ENCODE measurements at regions not wholly inside any gene's neighbourhood (a gene's known extent, or its start where the extent isn't known, plus 50 kb on each side); places are given as distances from the start of the nearest gene placed in this dataset.

GRCh38 chr3:111286746-111287145 lies 215.1 kb downstream of the NECTIN3 start:
- no peak for TF ChIP-seq CTCF (IDR thresholded peaks at IDR 0.05)
- no peak for TF ChIP-seq POLR2A (IDR thresholded peaks at IDR 0.05)
- TF ChIP-seq POLR2AphosphoS5 (IDR thresholded peaks at IDR 0.05; ENCODE audit: insufficient read depth in 1 of 2, low read depth in 1 of 2): no peak
- no peak for DNase-seq (ENCODE audit: extremely low spot score in 2 of 2)
- intact Hi-C loops (cut with DNase I): no loop called here
- Histone ChIP-seq H3K27ac (no peak overlapping the region), H3K27me3 (no peaks in the 10 kb centered on the region), H3K4me3 (no peak overlapping the region), H3K4me1 (no peaks in the 10 kb centered on the region), H3K36me3 (no peaks in the 10 kb centered on the region), H3K9me3 (no peaks in the 10 kb centered on the region)

GRCh38 chr3:111292117-111292516 lies 220.5 kb downstream of the NECTIN3 start:
- TF ChIP-seq CTCF (IDR thresholded peaks at IDR 0.05) (no peak), POLR2A (IDR thresholded peaks at IDR 0.05) (no peak), POLR2AphosphoS5 (IDR thresholded peaks at IDR 0.05; ENCODE audit: insufficient read depth in 1 of 2, low read depth in 1 of 2) (no peak)
- intact Hi-C loops (cut with DNase I): no loop called here

GRCh38 chr3:111299192-111299615 lies 227.6 kb downstream of the NECTIN3 start:
- no peak overlapping the region for H3K4me3 ChIP-seq
- H3K36me3 ChIP-seq: no peaks in the 10 kb centered on the region
- no peaks in the 10 kb centered on the region for H3K9me3 ChIP-seq
- no peak overlapping the region for H3K27ac ChIP-seq
- no peaks in the 10 kb centered on the region for H3K27me3 ChIP-seq
- intact Hi-C loops (cut with DNase I): no loop called here
- DNase-seq (ENCODE audit: extremely low spot score in 2 of 2): no peak
- no peaks in the 10 kb centered on the region for H3K4me1 ChIP-seq
- TF ChIP-seq POLR2AphosphoS5 (IDR thresholded peaks at IDR 0.05; ENCODE audit: insufficient read depth in 1 of 2, low read depth in 1 of 2) (no peak), POLR2A (IDR thresholded peaks at IDR 0.05) (no peak)

More at GRCh38 chr3:111292117-111292516, 220.5 kb downstream of the NECTIN3 start:
- Histone ChIP-seq H3K27me3 (no peaks in the 10 kb centered on the region), H3K9me3 (no peaks in the 10 kb centered on the region), H3K4me3 (no peak overlapping the region), H3K36me3 (no peaks in the 10 kb centered on the region), H3K27ac (no peak overlapping the region), H3K4me1 (no peaks in the 10 kb centered on the region)
- DNase-seq (ENCODE audit: extremely low spot score in 2 of 2): no peak

GRCh38 chr3:111301238-111301798 lies 229.7 kb downstream of the NECTIN3 start:
- no peak for DNase-seq (ENCODE audit: extremely low spot score in 2 of 2)
- Histone ChIP-seq H3K27ac (no peak overlapping the region), H3K4me3 (no peak overlapping the region), H3K4me1 (no peaks in the 10 kb centered on the region), H3K36me3 (no peaks in the 10 kb centered on the region), H3K9me3 (no peaks in the 10 kb centered on the region), H3K27me3 (no peaks in the 10 kb centered on the region)
- TF ChIP-seq POLR2AphosphoS5 (IDR thresholded peaks at IDR 0.05; ENCODE audit: insufficient read depth in 1 of 2, low read depth in 1 of 2): no peak
- TF ChIP-seq POLR2A (IDR thresholded peaks at IDR 0.05): no peak
- TF ChIP-seq CTCF (IDR thresholded peaks at IDR 0.05): no peak
- intact Hi-C loops (cut with DNase I): no loop called here

GRCh38 chr3:111302063-111302462 lies 230.4 kb downstream of the NECTIN3 start:
- Histone ChIP-seq H3K9me3 (no peaks in the 10 kb centered on the region), H3K27ac (no peak overlapping the region), H3K36me3 (no peaks in the 10 kb centered on the region), H3K4me3 (no peak overlapping the region), H3K27me3 (no peaks in the 10 kb centered on the region), H3K4me1 (no peaks in the 10 kb centered on the region)
- intact Hi-C loops (cut with DNase I): no loop called here
- no peak for TF ChIP-seq POLR2A (IDR thresholded peaks at IDR 0.05)
- no peak for TF ChIP-seq CTCF (IDR thresholded peaks at IDR 0.05)
- no peak for TF ChIP-seq POLR2AphosphoS5 (IDR thresholded peaks at IDR 0.05; ENCODE audit: insufficient read depth in 1 of 2, low read depth in 1 of 2)
- no peak for DNase-seq (ENCODE audit: extremely low spot score in 2 of 2)

Data from vagina (tissue), 2 donors.